H9 (cell line): ENCODE measurements at regions not wholly inside any gene's neighbourhood (a gene's known extent, or its start where the extent isn't known, plus 50 kb on each side); places are given as distances from the start of the nearest gene placed in this dataset.

Source experiments
- DNase-seq: peaks from one replicate; pipeline ENCODE4 v3.0.0-alpha.2; 2017
- H2AFZ ChIP-seq: one replicate; pipeline ENCODE4 v1.6.1; 2013; ENCODE audit warnings: mild to moderate bottlenecking, low read length, control low read depth, moderate library complexity
- H2AK5ac ChIP-seq: 2 replicates; pipeline ENCODE4 v1.6.1; 2013; ENCODE audit warnings: low read length, control low read depth, mixed read lengths; ENCODE audit not compliant: insufficient read length
- H2BK120ac ChIP-seq: one replicate; pipeline ENCODE4 v1.6.1; 2013; ENCODE audit warnings: low read depth, mild to moderate bottlenecking, low read length, control low read depth, inconsistent platforms; ENCODE audit not compliant: poor library complexity, severe bottlenecking
- H2BK12ac ChIP-seq: 2 replicates; pipeline ENCODE4 v1.6.1; 2013; ENCODE audit warnings: low read length, control low read depth, mixed read lengths, low read depth; ENCODE audit not compliant: insufficient read length
- H2BK15ac ChIP-seq: 2 replicates; pipeline ENCODE4 v1.6.1; 2013; ENCODE audit warnings: low read depth, low read length, control low read depth
- H2BK20ac ChIP-seq: one replicate; pipeline ENCODE4 v1.6.1; 2013; ENCODE audit warnings: low read depth, mild to moderate bottlenecking, low read length, control low read depth, inconsistent platforms; ENCODE audit not compliant: poor library complexity, severe bottlenecking
- H2BK5ac ChIP-seq: 2 replicates; pipeline ENCODE4 v1.6.1; 2013; ENCODE audit warnings: low read length, control low read depth, mixed read lengths; ENCODE audit not compliant: insufficient read length
- H3K14ac ChIP-seq: 2 replicates; pipeline ENCODE4 v1.6.1; 2013; ENCODE audit warnings: low read length, control low read depth; ENCODE audit not compliant: insufficient read depth
- H3K18ac ChIP-seq: 2 replicates; pipeline ENCODE4 v1.6.1; 2013; ENCODE audit warnings: low read depth, mild to moderate bottlenecking, mixed read lengths, low read length, control low read depth; ENCODE audit not compliant: insufficient read length
- H3K23ac ChIP-seq: 2 replicates; pipeline ENCODE4 v1.6.1; 2013; ENCODE audit warnings: low read length, control low read depth, mixed read lengths, low read depth; ENCODE audit not compliant: insufficient read length
- H3K23me2 ChIP-seq: 2 replicates; pipeline ENCODE4 v1.6.1; 2013; ENCODE audit warnings: low read depth, mild to moderate bottlenecking, mixed read lengths, low read length, control low read depth; ENCODE audit not compliant: insufficient read length, poor library complexity, severe bottlenecking
- H3K27ac ChIP-seq: 2 replicates; pipeline ENCODE4 v1.5.1; 2013; ENCODE audit warnings: low read length, control low read depth, mixed read lengths, low read depth; ENCODE audit not compliant: insufficient read length
- H3K27me3 ChIP-seq: 2 replicates; pipeline ENCODE4 v1.6.1; 2013; ENCODE audit warnings: low read length, control low read depth, inconsistent platforms; ENCODE audit not compliant: insufficient read depth
- H3K4ac ChIP-seq: 2 replicates; pipeline ENCODE4 v1.6.1; 2013; ENCODE audit warnings: low read depth, mild to moderate bottlenecking, control low read depth, inconsistent platforms, low read length, moderate library complexity
- H3K4me1 ChIP-seq: 2 replicates; pipeline ENCODE4 v1.6.1; 2013; ENCODE audit warnings: low read length, control low read depth, inconsistent platforms; ENCODE audit not compliant: insufficient read depth
- H3K4me2 ChIP-seq: 2 replicates; pipeline ENCODE4 v1.6.1; 2013; ENCODE audit warnings: low read length, control low read depth, mixed read lengths; ENCODE audit not compliant: insufficient read length, insufficient read depth
- H3K56ac ChIP-seq: 2 replicates; pipeline ENCODE4 v1.6.1; 2013; ENCODE audit warnings: low read depth, mild to moderate bottlenecking, mixed read lengths, low read length, control low read depth; ENCODE audit not compliant: insufficient read length
- H3K79me1 ChIP-seq: 2 replicates; pipeline ENCODE4 v1.6.1; 2013; ENCODE audit warnings: low read depth, mild to moderate bottlenecking, moderate library complexity, low read length, control low read depth, inconsistent platforms; ENCODE audit not compliant: insufficient read depth, poor library complexity, severe bottlenecking
- H3K79me2 ChIP-seq: 2 replicates; pipeline ENCODE4 v1.6.1; 2013; ENCODE audit warnings: low read length, control low read depth, inconsistent platforms; ENCODE audit not compliant: insufficient read depth
- H3K9ac ChIP-seq: 2 replicates; pipeline ENCODE4 v1.6.1; 2013; ENCODE audit warnings: low read length, control low read depth, mixed read lengths; ENCODE audit not compliant: insufficient read length; ENCODE audit errors: extremely low read depth
- H3K9me3 ChIP-seq: one replicate; pipeline ENCODE4 v1.6.1; 2013; ENCODE audit warnings: low read depth, low read length, inconsistent platforms; ENCODE audit not compliant: control insufficient read depth
- H3T11ph ChIP-seq: one replicate; pipeline ENCODE4 v1.6.1; 2013; ENCODE audit warnings: mild to moderate bottlenecking, low read length, control low read depth, inconsistent platforms
- H4K20me1 ChIP-seq: one replicate; pipeline ENCODE4 v1.6.1; 2013; ENCODE audit not compliant: control insufficient read depth, insufficient read length, insufficient read depth
- H4K5ac ChIP-seq: 2 replicates; pipeline ENCODE4 v1.6.1; 2013; ENCODE audit warnings: low read depth, mild to moderate bottlenecking, mixed read lengths, low read length, control low read depth; ENCODE audit not compliant: insufficient read length
- H4K8ac ChIP-seq: replicated peaks from 2 replicates; pipeline ENCODE4 v1.6.1; 2013; ENCODE audit warnings: low read length, control low read depth, mixed read lengths, low read depth; ENCODE audit not compliant: insufficient read length
- H4K91ac ChIP-seq: 2 replicates; pipeline ENCODE4 v1.6.1; 2013; ENCODE audit warnings: low read depth, mild to moderate bottlenecking, moderate library complexity, mixed read lengths, low read length, control low read depth; ENCODE audit not compliant: insufficient read length
- H3K27ac Mint-ChIP-seq, 3 experiments: 2 replicates in 2 of 3; 3 replicates in 1 of 3; pipeline ENCODE4 v1.8.0; 2020 to 2021; ENCODE audit warnings: mixed read lengths in 3 of 3, mild to moderate bottlenecking in 1 of 3, moderate library complexity in 1 of 3
- H3K27me3 Mint-ChIP-seq: 2 replicates; pipeline ENCODE4 v1.8.0; 2021; ENCODE audit warnings: low read depth, mild to moderate bottlenecking, moderate library complexity, mixed read lengths
- H3K36me3 Mint-ChIP-seq, 3 experiments: 2 replicates in 2 of 3; 3 replicates in 1 of 3; pipeline ENCODE4 v1.8.0; 2020 to 2021; ENCODE audit warnings: low read depth in 3 of 3, mixed read lengths in 3 of 3; ENCODE audit not compliant: insufficient read depth in 1 of 3
- H3K4me1 Mint-ChIP-seq, 2 experiments: 2 replicates each; pipeline ENCODE4 v1.8.0; 2020; ENCODE audit warnings: mixed read lengths in 2 of 2
- H3K4me3 Mint-ChIP-seq, 2 experiments: 2 replicates in 1 of 2; 3 replicates in 1 of 2; pipeline ENCODE4 v1.8.0; 2020 to 2021; ENCODE audit warnings: mild to moderate bottlenecking in 2 of 2, mixed read lengths in 2 of 2, moderate library complexity in 1 of 2
- H3K9me3 Mint-ChIP-seq, 2 experiments: 2 replicates in 1 of 2; 3 replicates in 1 of 2; pipeline ENCODE4 v1.8.0; 2020; ENCODE audit warnings: mild to moderate bottlenecking in 2 of 2, mixed read lengths in 2 of 2, moderate library complexity in 1 of 2
- CTCF ChIP-seq: fragments of 200-600 bp; sonication (generic); conservative IDR thresholded peaks from 3 replicates; pipeline ENCODE4 v1.8.0; 2021; ENCODE audit warnings: antibody characterized with exemption, mild to moderate bottlenecking
- WGBS: extraction: QIAGEN DNeasy Blood & Tissue Kit; methylation state at CpG from one replicate; pipeline ENCODE4 v1.1.7; 2013; ENCODE audit warnings: missing lambda C conversion rate, low lambda C conversion rate, mixed read lengths; ENCODE audit not compliant: insufficient read length; ENCODE audit errors: extremely low coverage; 5-methylcytosine and 5-hydroxymethylcytosine counted together

- Histone ChIP-seq H2AFZ (no peak overlapping the region), H3K56ac (no peak overlapping the region), H2BK120ac (no peak overlapping the region), H4K8ac (no peak overlapping the region), H4K20me1 (no peaks in the 10 kb centered on the region), H2BK5ac (no peak overlapping the region), H2BK12ac (no peak overlapping the region), H3K9me3 (no peaks in the 10 kb centered on the region), H3K27ac (no peak overlapping the region), H3K79me1 (no peaks in the 10 kb centered on the region), H3K4ac (no peak overlapping the region), H3K23ac (no peak overlapping the region), H3K9ac (no peak overlapping the region), H3K79me2 (no peaks in the 10 kb centered on the region), H3K18ac (no peak overlapping the region), H3K27me3 (no peaks in the 10 kb centered on the region), H2BK15ac (no peak overlapping the region), H3T11ph (no peak overlapping the region), H3K23me2 (no peaks in the 10 kb centered on the region), H4K5ac (no peak overlapping the region), H3K4me2 (no peak overlapping the region), H4K91ac (no peak overlapping the region), H3K4me1 (no peaks in the 10 kb centered on the region), H2BK20ac (no peak overlapping the region), H3K14ac (no peak overlapping the region), H2AK5ac (no peak overlapping the region)
- no peak for DNase-seq
- H3K36me3 Mint-ChIP-seq, result no peaks in the 10 kb centered on the region
- no CpG with 5 or more reads among the region's 2 CpGs for WGBS
- H3K4me1 Mint-ChIP-seq, result no peaks in the 10 kb centered on the region
- TF ChIP-seq CTCF, result no peak
- H3K4me3 Mint-ChIP-seq, result no peak overlapping the region
- no peak overlapping the region for H3K27ac Mint-ChIP-seq
- H3K9me3 Mint-ChIP-seq, result no peaks in the 10 kb centered on the region
- no peaks in the 10 kb centered on the region for H3K27me3 Mint-ChIP-seq
Observed at GRCh38 chr10:88101666-88102065, 238.2 kb downstream of the PTEN start.
